ENCODE measurements at regions not wholly inside any gene's neighbourhood (a gene's known extent, or its start where the extent isn't known, plus 50 kb on each side); places are given as distances from the start of the nearest gene placed in this dataset.

DNA sequence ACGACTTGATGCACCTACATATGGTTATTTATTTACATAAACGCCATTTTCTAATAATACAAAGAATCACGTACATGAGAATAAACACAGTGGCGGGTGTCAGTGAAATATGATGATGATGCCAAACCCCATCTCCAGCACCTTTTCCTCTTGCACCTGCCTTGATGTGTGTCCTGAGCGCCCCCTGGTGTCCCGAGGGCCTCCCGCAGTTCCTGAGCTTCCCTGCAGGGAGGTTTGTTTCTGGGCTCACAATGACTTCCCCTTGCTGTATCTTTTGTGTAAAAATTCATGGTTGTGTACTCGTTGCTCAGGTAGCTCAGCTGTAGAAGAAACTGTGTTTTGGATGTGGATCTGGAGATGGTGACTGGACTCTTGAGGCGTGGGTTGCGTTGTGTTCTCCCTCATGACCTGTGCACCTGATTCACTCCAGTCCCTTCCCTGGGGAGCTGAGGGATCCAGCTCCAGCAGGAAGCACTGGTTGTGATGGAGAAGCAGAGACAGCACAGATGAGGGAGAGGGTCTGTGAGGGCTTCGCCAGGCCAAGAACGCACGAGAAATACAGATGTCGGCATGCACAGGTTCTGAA, 1037.8 kb downstream of the TMEM121 start:
- Histone ChIP-seq H3K9me3 (ENCODE audit: control extremely low read depth in 1 of 3, control insufficient read depth in 2 of 3, insufficient read depth in 1 of 3, low read length in 2 of 3) (no peaks in the 10 kb centered on the region), H3K27me3 (replicated peaks in 1 of 4; ENCODE audit: control extremely low read depth in 1 of 4, control insufficient read depth in 3 of 4, insufficient read depth in 4 of 4, low read length in 3 of 4) (peaks cover 0 to under 1% (median 0%) of the 10 kb centered on the region in 4 experiments), H3K4me1 (ENCODE audit: control insufficient read depth in 2 of 2, insufficient read depth in 2 of 2, low read length in 2 of 2) (no peaks in the 10 kb centered on the region), H2AFZ (ENCODE audit: insufficient read depth, low read depth, low read length, poor library complexity, severe bottlenecking) (no peak overlapping the region), H3K9ac (ENCODE audit: low read length) (no peak overlapping the region), H3K4me2 (replicated peaks; ENCODE audit: low read depth, low read length, poor library complexity, severe bottlenecking) (no peak overlapping the region), H3K4me3 (ENCODE audit: control extremely low read depth in 1 of 5, extremely low read depth in 1 of 5, insufficient read depth in 1 of 5, low read depth in 2 of 5, low read length in 4 of 5) (no peak overlapping the region), H3K79me2 (ENCODE audit: control insufficient read depth, insufficient read depth, low read length) (no peaks in the 10 kb centered on the region), H3K36me3 (replicated peaks in 1 of 2; ENCODE audit: control extremely low read depth in 1 of 2, control insufficient read depth in 1 of 2, extremely low read depth in 1 of 2, insufficient read depth in 2 of 2, low read length in 1 of 2) (no peaks in the 10 kb centered on the region), H3K27ac (ENCODE audit: low read length in 2 of 2) (no peak overlapping the region), H4K20me1 (ENCODE audit: control insufficient read depth, insufficient read depth, low read length, poor library complexity, severe bottlenecking) (no peaks in the 10 kb centered on the region)
- POLR2A ChIA-PET = interaction anchor here (0.6 kb wide), 1 partner anchor 858 kb away, joined by 3 read pairs; no protein-coding TSS in a partner anchor
- 68% methylated on average over 7 of the region's 14 CpGs for WGBS (ENCODE audit: insufficient coverage)
- H3K4me1 Mint-ChIP-seq = peaks cover 3% of the 10 kb centered on the region
- no peak overlapping the region for H3K4me3 Mint-ChIP-seq
- peak overlapping the region; percentile 34 for H3K27ac Mint-ChIP-seq
- DNase-seq (peak; percentile 82), ATAC-seq (ENCODE audit: low read depth) (peak; percentile 73)
- TF ChIP-seq, protein P1, sequence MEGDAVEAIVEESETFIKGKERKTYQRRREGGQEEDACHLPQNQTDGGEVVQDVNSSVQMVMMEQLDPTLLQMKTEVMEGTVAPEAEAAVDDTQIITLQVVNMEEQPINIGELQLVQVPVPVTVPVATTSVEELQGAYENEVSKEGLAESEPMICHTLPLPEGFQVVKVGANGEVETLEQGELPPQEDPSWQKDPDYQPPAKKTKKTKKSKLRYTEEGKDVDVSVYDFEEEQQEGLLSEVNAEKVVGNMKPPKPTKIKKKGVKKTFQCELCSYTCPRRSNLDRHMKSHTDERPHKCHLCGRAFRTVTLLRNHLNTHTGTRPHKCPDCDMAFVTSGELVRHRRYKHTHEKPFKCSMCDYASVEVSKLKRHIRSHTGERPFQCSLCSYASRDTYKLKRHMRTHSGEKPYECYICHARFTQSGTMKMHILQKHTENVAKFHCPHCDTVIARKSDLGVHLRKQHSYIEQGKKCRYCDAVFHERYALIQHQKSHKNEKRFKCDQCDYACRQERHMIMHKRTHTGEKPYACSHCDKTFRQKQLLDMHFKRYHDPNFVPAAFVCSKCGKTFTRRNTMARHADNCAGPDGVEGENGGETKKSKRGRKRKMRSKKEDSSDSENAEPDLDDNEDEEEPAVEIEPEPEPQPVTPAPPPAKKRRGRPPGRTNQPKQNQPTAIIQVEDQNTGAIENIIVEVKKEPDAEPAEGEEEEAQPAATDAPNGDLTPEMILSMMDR (IDR thresholded peaks at IDR 0.05) = peak; percentile 74
- TF ChIP-seq EZH2 (IDR thresholded peaks at IDR 0.05; ENCODE audit: borderline replicate concordance, insufficient read depth, low read depth, low read length, poor library complexity, severe bottlenecking) = no peak
- peaks cover 12% of the 10 kb centered on the region for H3K27me3 Mint-ChIP-seq
- CTCF ChIA-PET = interaction anchor here (0.6 to 6.0 kb wide), 33 partner anchors 8 to 308 kb away, joined by 3 to 38 read pairs (median 5); no protein-coding TSS in a partner anchor
- intact Hi-C loops (cut with micrococcal nuclease) = no loop called here
- H3K9me3 Mint-ChIP-seq (ENCODE audit: insufficient read depth) = no peaks in the 10 kb centered on the region

DNA sequence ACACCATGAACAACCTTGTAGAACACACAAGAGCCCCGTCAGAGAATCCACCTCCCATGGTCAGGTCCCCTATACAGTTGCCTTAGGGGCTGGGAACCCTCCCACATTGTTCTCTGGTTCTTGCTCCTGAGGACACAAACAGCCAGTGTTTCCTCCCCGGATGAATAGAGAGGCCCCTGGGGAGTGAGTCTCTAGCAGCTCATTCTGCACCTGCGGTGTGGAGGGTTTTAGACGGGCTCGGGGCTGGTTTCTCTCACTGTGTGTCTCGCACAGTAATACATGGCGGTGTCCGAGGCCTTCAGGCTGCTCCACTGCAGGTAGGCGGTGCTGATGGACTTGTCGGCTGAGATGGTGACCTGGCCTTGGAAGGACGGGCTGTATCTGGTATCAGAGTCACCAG, 1052.1 kb downstream of the TMEM121 start:
- CTCF ChIA-PET = interaction anchor here (1.0 to 1.4 kb wide), 3 partner anchors 14 to 40 kb away, joined by 3 to 8 read pairs (median 4); no protein-coding TSS in a partner anchor
- H2AFZ ChIP-seq (ENCODE audit: insufficient read depth, low read depth, low read length, poor library complexity, severe bottlenecking) = peak overlapping the region; percentile 44
- peak; percentile 52 for DNase-seq
- POLR2A ChIA-PET = interaction anchor here (1.2 kb wide), 1 partner anchor 717 kb away, joined by 5 read pairs; no protein-coding TSS in a partner anchor
- no peaks in the 10 kb centered on the region for H3K79me2 ChIP-seq (ENCODE audit: control insufficient read depth, insufficient read depth, low read length)
- H3K27me3 ChIP-seq (replicated peaks in 1 of 4; ENCODE audit: control extremely low read depth in 1 of 4, control insufficient read depth in 3 of 4, insufficient read depth in 4 of 4, low read length in 3 of 4) = peaks cover 0 to 12% (median 5%) of the 10 kb centered on the region in 4 experiments
- H4K20me1 ChIP-seq (ENCODE audit: control insufficient read depth, insufficient read depth, low read length, poor library complexity, severe bottlenecking) = no peaks in the 10 kb centered on the region
- peak overlapping the region; percentile 33 to 34 for H3K27ac ChIP-seq (ENCODE audit: low read length in 2 of 2)
- WGBS (ENCODE audit: insufficient coverage) = 17% methylated on average over 9 of the region's 11 CpGs
- no peak for TF ChIP-seq EZH2 (IDR thresholded peaks at IDR 0.05; ENCODE audit: borderline replicate concordance, insufficient read depth, low read depth, low read length, poor library complexity, severe bottlenecking)
- TF ChIP-seq, protein P1 (IDR thresholded peaks at IDR 0.05) = no peak
- H3K27ac Mint-ChIP-seq = peak overlapping the region; percentile 24
- peak overlapping the region in 4 of 5 experiments; percentile 26 to 38 (median 31) for H3K4me3 ChIP-seq (ENCODE audit: control extremely low read depth in 1 of 5, extremely low read depth in 1 of 5, insufficient read depth in 1 of 5, low read depth in 2 of 5, low read length in 4 of 5)
- peaks cover 30% of the 10 kb centered on the region for H3K4me1 Mint-ChIP-seq
- H3K27me3 Mint-ChIP-seq = peaks cover 5% of the 10 kb centered on the region
- no peak overlapping the region for H3K9ac ChIP-seq (ENCODE audit: low read length)
- H3K4me2 ChIP-seq (replicated peaks; ENCODE audit: low read depth, low read length, poor library complexity, severe bottlenecking) = peak overlapping the region; percentile 55
- H3K9me3 ChIP-seq (ENCODE audit: control extremely low read depth in 1 of 3, control insufficient read depth in 2 of 3, insufficient read depth in 1 of 3, low read length in 2 of 3) = no peaks in the 10 kb centered on the region
- no peaks in the 10 kb centered on the region for H3K9me3 Mint-ChIP-seq (ENCODE audit: insufficient read depth)
- H3K36me3 ChIP-seq (replicated peaks in 1 of 2; ENCODE audit: control extremely low read depth in 1 of 2, control insufficient read depth in 1 of 2, extremely low read depth in 1 of 2, insufficient read depth in 2 of 2, low read length in 1 of 2) = no peaks in the 10 kb centered on the region
- intact Hi-C loops (cut with micrococcal nuclease) = no loop called here
- ATAC-seq (ENCODE audit: low read depth) = peak; percentile 93
- peaks cover 17 to 22% of the 10 kb centered on the region in 2 donors for H3K4me1 ChIP-seq (ENCODE audit: control insufficient read depth in 2 of 2, insufficient read depth in 2 of 2, low read length in 2 of 2)
- peak overlapping the region; percentile 73 for H3K4me3 Mint-ChIP-seq
